Stimulated activated CD4-positive, alpha-beta T cell treated with anti-CD3 and anti-CD28 coated beads, Interleukin-2, amount 100 ng/mL, for 48 hours (primary cell): ENCODE measurements at regions not wholly inside any gene's neighbourhood (a gene's known extent, or its start where the extent isn't known, plus 50 kb on each side); places are given as distances from the start of the nearest gene placed in this dataset.

Experiments used
- DNase-seq, 2 donors: peaks; one replicate each; pipeline ENCODE4 v3.0.0-alpha.2; 2020

- no peak for DNase-seq
Observed at GRCh38 chr6:90722648-90723047, 135.8 kb upstream of the MAP3K7 start.

GRCh38 chr6:90720404-90720803, 133.5 kb upstream of the MAP3K7 start:
- DNase-seq, result no peak

- DNase-seq, result no peak
Observed at GRCh38 chr6:90719321-90720195, 132.7 kb upstream of the MAP3K7 start.

GRCh38 chr6:90716376-90716775, 129.5 kb upstream of the MAP3K7 start:
- no peak for DNase-seq

GRCh38 chr6:90715093-90715655, 128.3 kb upstream of the MAP3K7 start:
- DNase-seq, result no peak

- no peak for DNase-seq
Observed at GRCh38 chr6:90714319-90714718, 127.4 kb upstream of the MAP3K7 start.

GRCh38 chr6:90712114-90712513, 125.2 kb upstream of the MAP3K7 start:
- no peak for DNase-seq

- no peak for DNase-seq
Observed at GRCh38 chr6:90709431-90709996, 122.6 kb upstream of the MAP3K7 start.

GRCh38 chr6:90708206-90708737, 121.4 kb upstream of the MAP3K7 start:
- no peak for DNase-seq

- DNase-seq, result no peak
Observed at GRCh38 chr6:90707246-90707645, 120.4 kb upstream of the MAP3K7 start.

GRCh38 chr6:90703336-90703735, 116.5 kb upstream of the MAP3K7 start:
- no peak for DNase-seq

GRCh38 chr6:90701926-90702325, 115.1 kb upstream of the MAP3K7 start:
- no peak for DNase-seq

- no peak for DNase-seq
Observed at GRCh38 chr6:90701146-90701781, 114.4 kb upstream of the MAP3K7 start.

- no peak for DNase-seq
Observed at GRCh38 chr6:90695316-90695715, 108.4 kb upstream of the MAP3K7 start.

- DNase-seq, result no peak
Observed at GRCh38 chr6:90694802-90695201, 107.9 kb upstream of the MAP3K7 start.

- DNase-seq, result no peak
Observed at GRCh38 chr6:90691823-90692222, 105.0 kb upstream of the MAP3K7 start.

- no peak for DNase-seq
Observed at GRCh38 chr6:90689172-90689571, 102.3 kb upstream of the MAP3K7 start.

GRCh38 chr6:90687775-90688380, 101.0 kb upstream of the MAP3K7 start:
- DNase-seq, result no peak

GRCh38 chr6:90681863-90682262, 95.0 kb upstream of the MAP3K7 start:
- DNase-seq, result no peak

- no peak for DNase-seq
Observed at GRCh38 chr6:90678049-90678779, 91.3 kb upstream of the MAP3K7 start.

GRCh38 chr6:90677440-90677839, 90.6 kb upstream of the MAP3K7 start:
- no peak for DNase-seq
